HCT116 (cell line): ENCODE measurements at regions not wholly inside any gene's neighbourhood (a gene's known extent, or its start where the extent isn't known, plus 50 kb on each side); places are given as distances from the start of the nearest gene placed in this dataset.

Experiments used
- EZH2 ChIP-seq: fragments of 200-600 bp; sonication (generic); IDR thresholded peaks from 2 replicates; pipeline ENCODE4 v1.6.1; 2017; ENCODE audit warnings: antibody characterized with exemption, mixed run types
- EZH2phosphoT487 ChIP-seq: fragments of 200-600 bp; IDR thresholded peaks from 2 replicates; pipeline ENCODE4 v1.6.1; 2018; ENCODE audit warnings: antibody characterized with exemption, borderline replicate concordance
- JUND ChIP-seq: IDR thresholded peaks from 2 replicates; pipeline ENCODE4 v1.6.1; 2012
- POLR2A ChIP-seq: IDR thresholded peaks from 2 replicates; pipeline ENCODE4 v1.7.0; 2011; ENCODE audit warnings: borderline replicate concordance; ENCODE audit not compliant: insufficient read depth, insufficient read length; ENCODE audit errors: extremely low read depth
- POLR2AphosphoS5 ChIP-seq: IDR thresholded peaks from 2 replicates; pipeline ENCODE4 v1.6.1; 2011; ENCODE audit warnings: mild to moderate bottlenecking, low read depth, low read length, moderate library complexity
- RAD21 ChIP-seq: IDR thresholded peaks from 2 replicates; pipeline ENCODE4 v1.6.1; 2012; ENCODE audit warnings: low read depth, mild to moderate bottlenecking
- TCF7L2 ChIP-seq: IDR thresholded peaks from 2 replicates; pipeline ENCODE4 v1.7.0; 2011; ENCODE audit warnings: borderline replicate concordance, inconsistent platforms; ENCODE audit not compliant: insufficient read depth, insufficient read length; ENCODE audit errors: extremely low read depth
- YY1 ChIP-seq: IDR thresholded peaks from 2 replicates; pipeline ENCODE4 v1.6.1; 2011; ENCODE audit warnings: low read length, low read depth, moderate library complexity, mild to moderate bottlenecking; ENCODE audit not compliant: insufficient replicate concordance; ENCODE audit errors: extremely low read depth
- ZNF274 ChIP-seq: fragments of 200-500 bp; sonication (Bioruptor generic); IDR thresholded peaks from 2 replicates; pipeline ENCODE4 v1.6.1; 2014; ENCODE audit warnings: mild to moderate bottlenecking, low read depth, low read length, inconsistent platforms
- TF ChIP-seq, protein P1 (sequence below): IDR thresholded peaks from 2 replicates; pipeline ENCODE4 v1.6.1; 2012
- TF ChIP-seq, protein P2 (sequence below), 3 experiments: fragments of 200-600 bp in 1 of 3; sonication (generic) in 1 of 3; IDR thresholded peaks in 2 of 3; conservative IDR thresholded peaks in 1 of 3; 2 replicates each; pipeline ENCODE4 v1.5.1; 2012 to 2017; ENCODE audit warnings: low read depth in 2 of 3, low read length in 2 of 3, antibody characterized with exemption in 1 of 3, borderline replicate concordance in 1 of 3, control low read depth in 1 of 3, mild to moderate bottlenecking in 1 of 3, mixed read lengths in 1 of 3, mixed run types in 1 of 3, moderate library complexity in 1 of 3; ENCODE audit not compliant: insufficient read depth in 1 of 3
- TF ChIP-seq, protein P3 (sequence below): IDR thresholded peaks from 2 replicates; pipeline ENCODE4 v1.6.1; 2012

DNA sequence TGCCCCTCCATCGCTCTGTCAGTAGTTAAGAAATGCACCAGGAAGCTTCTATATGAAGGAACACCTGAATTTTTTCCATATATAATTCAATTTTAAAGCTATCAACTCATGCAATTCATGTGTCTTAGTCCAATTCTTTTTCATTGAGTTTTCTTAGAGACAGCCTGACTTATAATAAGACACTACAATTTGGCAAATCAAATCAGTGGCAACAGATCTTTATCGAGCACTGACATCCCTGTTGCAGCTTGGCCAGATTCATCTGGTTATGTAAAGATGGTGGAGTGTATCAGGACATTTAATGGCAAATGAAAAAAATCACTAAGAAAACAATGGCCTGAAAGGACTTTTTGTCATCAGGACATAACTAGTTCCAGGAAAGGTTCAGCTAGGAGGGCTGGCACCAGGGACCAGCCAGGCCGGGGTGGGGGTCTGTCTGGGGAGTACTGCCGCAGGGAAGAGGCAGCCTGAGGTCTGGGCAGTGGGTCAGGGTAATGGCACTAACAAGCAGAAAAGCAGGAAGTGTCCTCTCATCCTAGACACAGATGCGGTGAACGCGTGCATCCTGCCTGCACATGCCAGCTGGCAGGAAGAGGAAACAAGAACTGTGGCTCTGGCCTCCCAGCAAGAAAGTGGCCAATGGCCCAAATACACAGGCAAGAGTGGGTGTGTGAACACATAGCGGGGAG, 100.5 kb upstream of the LMNTD1 start:
- TF ChIP-seq, protein P1, sequence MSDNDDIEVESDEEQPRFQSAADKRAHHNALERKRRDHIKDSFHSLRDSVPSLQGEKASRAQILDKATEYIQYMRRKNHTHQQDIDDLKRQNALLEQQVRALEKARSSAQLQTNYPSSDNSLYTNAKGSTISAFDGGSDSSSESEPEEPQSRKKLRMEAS: no peak
- TF ChIP-seq, protein P2, sequence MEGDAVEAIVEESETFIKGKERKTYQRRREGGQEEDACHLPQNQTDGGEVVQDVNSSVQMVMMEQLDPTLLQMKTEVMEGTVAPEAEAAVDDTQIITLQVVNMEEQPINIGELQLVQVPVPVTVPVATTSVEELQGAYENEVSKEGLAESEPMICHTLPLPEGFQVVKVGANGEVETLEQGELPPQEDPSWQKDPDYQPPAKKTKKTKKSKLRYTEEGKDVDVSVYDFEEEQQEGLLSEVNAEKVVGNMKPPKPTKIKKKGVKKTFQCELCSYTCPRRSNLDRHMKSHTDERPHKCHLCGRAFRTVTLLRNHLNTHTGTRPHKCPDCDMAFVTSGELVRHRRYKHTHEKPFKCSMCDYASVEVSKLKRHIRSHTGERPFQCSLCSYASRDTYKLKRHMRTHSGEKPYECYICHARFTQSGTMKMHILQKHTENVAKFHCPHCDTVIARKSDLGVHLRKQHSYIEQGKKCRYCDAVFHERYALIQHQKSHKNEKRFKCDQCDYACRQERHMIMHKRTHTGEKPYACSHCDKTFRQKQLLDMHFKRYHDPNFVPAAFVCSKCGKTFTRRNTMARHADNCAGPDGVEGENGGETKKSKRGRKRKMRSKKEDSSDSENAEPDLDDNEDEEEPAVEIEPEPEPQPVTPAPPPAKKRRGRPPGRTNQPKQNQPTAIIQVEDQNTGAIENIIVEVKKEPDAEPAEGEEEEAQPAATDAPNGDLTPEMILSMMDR (IDR thresholded peaks at IDR 0.05 in 2 of 3, conservative IDR thresholded peaks at IDR 0.05 in 1 of 3; ENCODE audit: borderline replicate concordance in 1 of 3, insufficient read depth in 1 of 3, low read depth in 2 of 3, low read length in 2 of 3): no peak
- TF ChIP-seq ZNF274 (no peak), JUND (no peak), POLR2A (no peak), EZH2 (no peak), RAD21 (no peak), POLR2AphosphoS5 (no peak), YY1 (no peak), TCF7L2 (no peak), EZH2phosphoT487 (no peak)
- TF ChIP-seq, protein P3, sequence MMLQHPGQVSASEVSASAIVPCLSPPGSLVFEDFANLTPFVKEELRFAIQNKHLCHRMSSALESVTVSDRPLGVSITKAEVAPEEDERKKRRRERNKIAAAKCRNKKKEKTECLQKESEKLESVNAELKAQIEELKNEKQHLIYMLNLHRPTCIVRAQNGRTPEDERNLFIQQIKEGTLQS: no peak
